HEK293T (cell line): ENCODE measurements at regions not wholly inside any gene's neighbourhood (a gene's known extent, or its start where the extent isn't known, plus 50 kb on each side); places are given as distances from the start of the nearest gene placed in this dataset.

ENCODE experiments used
- CTCF ChIA-PET: fragments of 350-600 bp; formaldehyde crosslinking; extraction: SDS; loops from one replicate; lab custom pipeline; 2021; ENCODE audit warnings: antibody characterized with exemption, inconsistent platforms; lab: Yijun Ruan, JAX
- POLR2A ChIA-PET: fragments of 350-600 bp; formaldehyde crosslinking; extraction: SDS; loops from one replicate; lab custom pipeline; 2020; ENCODE audit warnings: antibody characterized with exemption, inconsistent platforms; lab: Yijun Ruan, JAX
- DNase-seq: peaks from one replicate; pipeline ENCODE4 v3.0.0; 2012; ENCODE audit warnings: mixed read lengths; ENCODE audit errors: extremely low spot score
- ARNT ChIP-seq: fragments of 450-650 bp; IDR thresholded peaks from 2 replicates; pipeline ENCODE4 v1.6.1; 2017; ENCODE audit warnings: mild to moderate bottlenecking
- BHLHE40 ChIP-seq: fragments of 450-650 bp; IDR thresholded peaks from 2 replicates; pipeline ENCODE4 v1.6.1; 2016; ENCODE audit warnings: mild to moderate bottlenecking, moderate library complexity, borderline replicate concordance
- CTBP1 ChIP-seq: fragments of 450-650 bp; IDR thresholded peaks from 2 replicates; pipeline ENCODE4 v1.6.1; 2016; ENCODE audit warnings: borderline replicate concordance
- ELF4 ChIP-seq: fragments of 450-650 bp; IDR thresholded peaks from 2 replicates; pipeline ENCODE4 v1.6.1; 2017; ENCODE audit warnings: antibody characterized with exemption
- FOXA1 ChIP-seq: fragments of 450-650 bp; IDR thresholded peaks from 2 replicates; pipeline ENCODE4 v1.6.1; 2016; ENCODE audit warnings: mild to moderate bottlenecking
- FOXK2 ChIP-seq: fragments of 450-650 bp; IDR thresholded peaks from 2 replicates; pipeline ENCODE4 v1.6.1; 2016; ENCODE audit warnings: mild to moderate bottlenecking
- FOXM1 ChIP-seq: fragments of 450-650 bp; IDR thresholded peaks from 2 replicates; pipeline ENCODE4 v1.6.1; 2017; ENCODE audit warnings: mild to moderate bottlenecking, borderline replicate concordance
- HDGF ChIP-seq: fragments of 450-650 bp; IDR thresholded peaks from 2 replicates; pipeline ENCODE4 v1.6.1; 2017; ENCODE audit warnings: antibody characterized with exemption, borderline replicate concordance
- L3MBTL2 ChIP-seq: fragments of 450-650 bp; conservative IDR thresholded peaks from 2 replicates; pipeline ENCODE4 v1.6.1; 2016; ENCODE audit warnings: mild to moderate bottlenecking
- LEF1 ChIP-seq: fragments of 450-650 bp; IDR thresholded peaks from 2 replicates; pipeline ENCODE4 v1.6.1; 2017; ENCODE audit warnings: mild to moderate bottlenecking, borderline replicate concordance
- NFRKB ChIP-seq: fragments of 450-650 bp; IDR thresholded peaks from 2 replicates; pipeline ENCODE4 v1.6.1; 2016; ENCODE audit warnings: mild to moderate bottlenecking, moderate library complexity
- PKNOX1 ChIP-seq: fragments of 450-650 bp; IDR thresholded peaks from 2 replicates; pipeline ENCODE4 v1.6.1; 2016
- SP1 ChIP-seq: fragments of 450-650 bp; IDR thresholded peaks from 2 replicates; pipeline ENCODE4 v1.6.1; 2017
- SUZ12 ChIP-seq: fragments of 450-650 bp; IDR thresholded peaks from 2 replicates; pipeline ENCODE4 v1.6.1; 2016; ENCODE audit warnings: mild to moderate bottlenecking
- TARDBP ChIP-seq: fragments of 450-650 bp; IDR thresholded peaks from 2 replicates; pipeline ENCODE4 v1.6.1; 2016
- ZNF384 ChIP-seq: fragments of 450-650 bp; IDR thresholded peaks from 2 replicates; pipeline ENCODE4 v1.6.1; 2016

DNA sequence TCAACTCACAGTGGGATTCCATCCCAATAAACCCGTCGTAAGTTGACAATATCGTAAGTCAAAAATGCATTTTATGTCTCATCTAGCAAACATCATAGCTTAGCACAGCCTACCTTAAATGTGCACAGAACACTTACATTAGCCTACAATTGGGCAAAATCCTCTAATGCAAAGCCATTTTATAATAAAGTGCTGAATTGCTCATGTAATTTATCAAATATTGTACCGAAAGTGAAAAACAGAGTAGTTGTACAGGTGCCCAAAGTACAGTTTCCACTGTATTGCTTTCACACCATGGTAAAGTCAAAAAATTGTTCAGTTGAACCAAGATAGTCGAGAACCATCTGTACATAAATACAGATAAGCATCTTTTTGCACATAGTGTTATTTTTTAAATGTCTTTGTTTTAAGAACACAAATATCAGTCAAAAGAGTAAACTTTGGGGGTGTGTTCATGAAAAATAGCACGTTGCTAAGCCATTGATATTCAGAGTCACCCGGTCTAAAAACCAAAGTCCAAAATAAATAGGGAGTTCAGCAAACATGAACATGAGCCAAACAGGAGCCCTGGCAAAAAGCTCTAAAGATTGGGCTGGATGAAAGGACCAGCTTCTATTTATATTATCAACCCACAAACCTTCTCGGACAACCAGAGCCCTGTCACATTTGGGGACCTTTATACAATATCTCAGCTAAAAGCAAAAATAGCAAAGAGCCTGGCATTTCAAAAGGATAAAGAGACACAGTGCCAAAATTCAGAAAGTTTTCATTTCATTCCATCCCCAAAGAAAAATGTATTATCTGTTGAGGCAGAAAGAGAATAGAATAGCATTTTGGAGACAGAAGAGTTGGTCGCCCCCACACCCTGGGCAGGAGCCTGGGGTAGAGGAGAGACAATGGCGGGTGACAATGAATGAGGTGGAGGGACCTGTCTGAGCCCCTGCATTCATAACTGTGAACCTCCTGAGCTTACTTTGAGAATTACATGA lies 105.9 kb upstream of the SH3BP4 start:
- DNase-seq: no peak
- POLR2A ChIA-PET: no interaction called here
- CTCF ChIA-PET: no interaction called here
- no peak for TF ChIP-seq SP1
- no peak for TF ChIP-seq NFRKB
- TF ChIP-seq PKNOX1: no peak
- TF ChIP-seq FOXM1: no peak
- TF ChIP-seq LEF1: no peak
- TF ChIP-seq ELF4: no peak
- no peak for TF ChIP-seq BHLHE40
- TF ChIP-seq L3MBTL2: no peak
- TF ChIP-seq SUZ12: no peak
- TF ChIP-seq FOXK2: no peak
- TF ChIP-seq TARDBP: no peak

- CTCF ChIA-PET: no interaction called here
- DNase-seq: no peak
- POLR2A ChIA-PET: no interaction called here
- TF ChIP-seq ZNF384 (no peak), TARDBP (no peak), SUZ12 (no peak), FOXM1 (no peak), HDGF (no peak), ELF4 (no peak), PKNOX1 (no peak), FOXA1 (no peak), BHLHE40 (no peak), CTBP1 (no peak), LEF1 (no peak), L3MBTL2 (no peak), NFRKB (no peak), FOXK2 (no peak), ARNT (no peak), SP1 (no peak)
Measured at GRCh38 chr2:234843411-234843810, 108.4 kb upstream of the SH3BP4 start.

- CTCF ChIA-PET: no interaction called here
- POLR2A ChIA-PET: no interaction called here
- TF ChIP-seq FOXM1 (no peak), CTBP1 (no peak), ELF4 (no peak), SP1 (no peak), PKNOX1 (no peak), SUZ12 (no peak), FOXK2 (no peak), HDGF (no peak), L3MBTL2 (no peak), ZNF384 (no peak), BHLHE40 (no peak), LEF1 (no peak), NFRKB (no peak), FOXA1 (no peak), ARNT (no peak), TARDBP (no peak)
- no peak for DNase-seq
Measured at GRCh38 chr2:234842753-234843152, 109.1 kb upstream of the SH3BP4 start.

GRCh38 chr2:234841321-234842015 lies 110.3 kb upstream of the SH3BP4 start:
- POLR2A ChIA-PET: no interaction called here
- CTCF ChIA-PET: interaction anchor here (0.6 kb wide), 1 partner anchor 360 kb away, joined by 3 read pairs; no protein-coding TSS in a partner anchor
- TF ChIP-seq TARDBP (no peak), ELF4 (no peak), PKNOX1 (no peak), HDGF (no peak), SP1 (no peak), SUZ12 (no peak), ARNT (no peak), LEF1 (no peak), ZNF384 (no peak), FOXA1 (no peak), CTBP1 (no peak), FOXM1 (no peak), FOXK2 (no peak), BHLHE40 (no peak), L3MBTL2 (no peak), NFRKB (no peak)
- DNase-seq: no peak
